NB4 (cell line): ENCODE measurements at regions not wholly inside any gene's neighbourhood (a gene's known extent, or its start where the extent isn't known, plus 50 kb on each side); places are given as distances from the start of the nearest gene placed in this dataset.
"Not testable (repeated sequence)": the region's sequence is repeated elsewhere in the genome, so short reads cannot be mapped to it uniquely, and the experiment has no call there.

Experiments
- CTCF ChIP-seq: IDR thresholded peaks from one replicate; pipeline ENCODE4 v1.5.1; 2012; ENCODE audit warnings: low read depth, low read length
- MAX ChIP-seq: IDR thresholded peaks from 2 replicates; pipeline ENCODE4 v1.6.1; 2011; ENCODE audit warnings: low read depth, low read length
- MYC ChIP-seq: IDR thresholded peaks from 2 replicates; pipeline ENCODE4 v1.6.1; 2011; ENCODE audit warnings: low read depth, low read length

DNA sequence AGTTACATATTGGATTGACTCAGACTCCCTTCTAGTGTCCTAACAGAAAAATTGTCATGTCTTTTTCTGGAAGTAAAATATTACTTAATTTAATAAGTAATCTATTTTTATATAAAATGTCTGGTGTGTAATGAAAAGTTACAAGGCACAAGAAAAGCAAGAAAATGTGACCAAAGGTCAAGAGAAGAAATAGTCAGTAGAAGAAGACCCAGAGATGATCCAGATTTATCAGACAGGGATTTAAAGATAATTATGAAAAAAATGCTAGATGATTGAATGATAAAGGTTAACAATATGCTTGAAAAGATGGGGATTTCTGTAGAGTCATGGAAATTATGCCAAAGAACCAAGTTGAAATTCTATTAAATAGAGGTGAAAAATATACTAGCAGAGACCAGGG, 87.8 kb downstream of the SYT15B start:
- not testable (repeated sequence) for TF ChIP-seq CTCF, MYC, MAX
